Loucy (cell line): ENCODE measurements at regions not wholly inside any gene's neighbourhood (a gene's known extent, or its start where the extent isn't known, plus 50 kb on each side); places are given as distances from the start of the nearest gene placed in this dataset.

Source experiments
- H2AFZ ChIP-seq: fragments of 200-600 bp; sonication (generic); 2 replicates; pipeline ENCODE4 v1.6.0; 2016; ENCODE audit warnings: antibody characterized with exemption, mild to moderate bottlenecking, low read length, moderate library complexity
- H3F3A ChIP-seq: fragments of 200-600 bp; 2 replicates; pipeline ENCODE4 v1.6.0; 2016; ENCODE audit warnings: antibody characterized with exemption, low read depth, mild to moderate bottlenecking
- H3K27me3 ChIP-seq: fragments of 200-600 bp; sonication (generic); 2 replicates; pipeline ENCODE4 v1.6.1; 2014; ENCODE audit warnings: low read length, mild to moderate bottlenecking; ENCODE audit not compliant: insufficient read depth, poor library complexity, severe bottlenecking
- H3K36me3 ChIP-seq: fragments of 200-600 bp; sonication (generic); 2 replicates; pipeline ENCODE4 v1.6.1; 2016; ENCODE audit warnings: low read length; ENCODE audit not compliant: insufficient read depth
- H3K4me1 ChIP-seq: fragments of 200-600 bp; sonication (generic); 2 replicates; pipeline ENCODE4 v1.5.1; 2014; ENCODE audit warnings: low read length, mild to moderate bottlenecking; ENCODE audit not compliant: insufficient read depth, poor library complexity, severe bottlenecking
- H3K4me2 ChIP-seq: fragments of 200-600 bp; sonication (generic); 2 replicates; pipeline ENCODE4 v1.6.0; 2014; ENCODE audit warnings: antibody characterized with exemption, low read length, low read depth, mild to moderate bottlenecking; ENCODE audit not compliant: poor library complexity, severe bottlenecking
- H3K4me3 ChIP-seq: fragments of 200-600 bp; sonication (generic); 2 replicates; pipeline ENCODE4 v1.5.1; 2014; ENCODE audit warnings: low read length, mild to moderate bottlenecking, mixed read lengths; ENCODE audit not compliant: poor library complexity, severe bottlenecking
- H3K79me2 ChIP-seq: fragments of 200-600 bp; sonication (generic); 2 replicates; pipeline ENCODE4 v1.6.1; 2014; ENCODE audit warnings: low read length; ENCODE audit not compliant: insufficient read depth
- H3K9ac ChIP-seq: fragments of 200-600 bp; sonication (generic); 2 replicates; pipeline ENCODE4 v1.6.0; 2014; ENCODE audit warnings: mild to moderate bottlenecking, low read depth, low read length, moderate library complexity; ENCODE audit not compliant: poor library complexity, severe bottlenecking
- H3K9me2 ChIP-seq: fragments of 200-600 bp; sonication (generic); replicated peaks from 2 replicates; pipeline ENCODE4 v1.6.1; 2016; ENCODE audit warnings: low read depth, low read length, mixed read lengths
- H3K9me3 ChIP-seq: fragments of 200-600 bp; sonication (generic); 2 replicates; pipeline ENCODE4 v1.6.1; 2014; ENCODE audit warnings: mild to moderate bottlenecking, antibody characterized with exemption, low read length, low read depth; ENCODE audit not compliant: insufficient read depth
- H4K20me1 ChIP-seq: fragments of 200-600 bp; sonication (generic); 2 replicates; pipeline ENCODE4 v1.6.0; 2014; ENCODE audit warnings: antibody characterized with exemption, low read length, mild to moderate bottlenecking; ENCODE audit not compliant: insufficient read depth, poor library complexity, severe bottlenecking
- EZH2phosphoT487 ChIP-seq: fragments of 200-600 bp; IDR thresholded peaks from 2 replicates; pipeline ENCODE4 v1.6.1; 2018; ENCODE audit warnings: antibody characterized with exemption, mild to moderate bottlenecking, moderate library complexity, borderline replicate concordance
- TF ChIP-seq, protein P1 (sequence below): fragments of 200-600 bp; sonication (generic); conservative IDR thresholded peaks from 2 replicates; pipeline ENCODE4 v1.5.1; 2014; ENCODE audit warnings: mild to moderate bottlenecking, antibody characterized with exemption, low read length

DNA sequence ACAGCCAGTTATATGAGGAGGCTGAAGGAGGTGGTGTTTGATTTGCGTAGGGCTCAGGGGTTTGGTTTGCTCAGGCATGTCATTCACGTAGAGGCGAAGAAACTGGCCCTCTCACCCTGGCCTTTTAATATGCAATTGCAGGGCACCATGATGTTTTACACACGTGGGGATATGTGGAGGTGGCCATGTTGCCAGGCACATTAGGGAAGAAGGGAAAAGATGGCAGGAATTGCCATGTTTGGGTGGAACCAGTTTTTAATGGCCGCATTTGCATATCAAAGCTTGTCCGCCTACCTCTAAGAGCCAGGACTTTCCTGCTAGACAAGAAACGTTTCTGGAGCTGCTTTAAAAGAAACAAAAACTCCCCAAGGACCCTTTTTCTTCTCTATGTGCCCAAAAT is 1483.7 kb upstream of the GOT2 start:
- no peak for TF ChIP-seq EZH2phosphoT487
- TF ChIP-seq, protein P1, sequence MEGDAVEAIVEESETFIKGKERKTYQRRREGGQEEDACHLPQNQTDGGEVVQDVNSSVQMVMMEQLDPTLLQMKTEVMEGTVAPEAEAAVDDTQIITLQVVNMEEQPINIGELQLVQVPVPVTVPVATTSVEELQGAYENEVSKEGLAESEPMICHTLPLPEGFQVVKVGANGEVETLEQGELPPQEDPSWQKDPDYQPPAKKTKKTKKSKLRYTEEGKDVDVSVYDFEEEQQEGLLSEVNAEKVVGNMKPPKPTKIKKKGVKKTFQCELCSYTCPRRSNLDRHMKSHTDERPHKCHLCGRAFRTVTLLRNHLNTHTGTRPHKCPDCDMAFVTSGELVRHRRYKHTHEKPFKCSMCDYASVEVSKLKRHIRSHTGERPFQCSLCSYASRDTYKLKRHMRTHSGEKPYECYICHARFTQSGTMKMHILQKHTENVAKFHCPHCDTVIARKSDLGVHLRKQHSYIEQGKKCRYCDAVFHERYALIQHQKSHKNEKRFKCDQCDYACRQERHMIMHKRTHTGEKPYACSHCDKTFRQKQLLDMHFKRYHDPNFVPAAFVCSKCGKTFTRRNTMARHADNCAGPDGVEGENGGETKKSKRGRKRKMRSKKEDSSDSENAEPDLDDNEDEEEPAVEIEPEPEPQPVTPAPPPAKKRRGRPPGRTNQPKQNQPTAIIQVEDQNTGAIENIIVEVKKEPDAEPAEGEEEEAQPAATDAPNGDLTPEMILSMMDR: no peak
- H3F3A ChIP-seq: no peaks in the 10 kb centered on the region
- no peaks in the 10 kb centered on the region for H3K9me2 ChIP-seq
- H3K4me3 ChIP-seq: no peak overlapping the region
- no peaks in the 10 kb centered on the region for H3K9me3 ChIP-seq
- H3K4me1 ChIP-seq: no peaks in the 10 kb centered on the region
- H2AFZ ChIP-seq: no peak overlapping the region
- no peaks in the 10 kb centered on the region for H3K27me3 ChIP-seq
- no peaks in the 10 kb centered on the region for H4K20me1 ChIP-seq
- no peak overlapping the region for H3K4me2 ChIP-seq
- no peaks in the 10 kb centered on the region for H3K79me2 ChIP-seq
- H3K9ac ChIP-seq: no peak overlapping the region
- H3K36me3 ChIP-seq: no peaks in the 10 kb centered on the region

DNA sequence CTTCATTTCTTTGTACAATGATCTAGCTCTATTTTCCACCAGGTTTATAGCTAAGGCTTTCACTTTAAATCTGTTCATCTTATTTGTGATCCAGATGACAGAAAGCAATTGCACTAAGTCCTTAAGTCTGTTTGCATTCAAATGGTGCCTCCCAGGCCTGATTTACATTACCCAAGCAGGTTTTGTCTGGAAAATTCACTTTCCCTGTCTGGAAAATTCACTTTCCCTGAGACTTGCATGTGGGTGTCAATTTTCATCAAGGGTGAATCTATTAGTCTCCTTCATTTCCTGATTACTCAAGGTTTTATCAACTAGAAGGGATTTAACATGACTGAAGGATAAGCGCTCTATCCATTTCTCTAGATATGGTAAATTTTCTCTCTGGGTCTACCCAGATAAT is 1480.2 kb upstream of the GOT2 start:
- Histone ChIP-seq H2AFZ (no peak overlapping the region), H3K4me2 (no peak overlapping the region), H4K20me1 (no peaks in the 10 kb centered on the region), H3K9me3 (no peaks in the 10 kb centered on the region), H3F3A (no peaks in the 10 kb centered on the region), H3K9me2 (no peaks in the 10 kb centered on the region), H3K36me3 (no peaks in the 10 kb centered on the region), H3K9ac (no peak overlapping the region), H3K4me1 (no peaks in the 10 kb centered on the region), H3K4me3 (no peak overlapping the region), H3K27me3 (no peaks in the 10 kb centered on the region), H3K79me2 (no peaks in the 10 kb centered on the region)
- TF ChIP-seq, protein P1: no peak
- TF ChIP-seq EZH2phosphoT487: no peak

DNA sequence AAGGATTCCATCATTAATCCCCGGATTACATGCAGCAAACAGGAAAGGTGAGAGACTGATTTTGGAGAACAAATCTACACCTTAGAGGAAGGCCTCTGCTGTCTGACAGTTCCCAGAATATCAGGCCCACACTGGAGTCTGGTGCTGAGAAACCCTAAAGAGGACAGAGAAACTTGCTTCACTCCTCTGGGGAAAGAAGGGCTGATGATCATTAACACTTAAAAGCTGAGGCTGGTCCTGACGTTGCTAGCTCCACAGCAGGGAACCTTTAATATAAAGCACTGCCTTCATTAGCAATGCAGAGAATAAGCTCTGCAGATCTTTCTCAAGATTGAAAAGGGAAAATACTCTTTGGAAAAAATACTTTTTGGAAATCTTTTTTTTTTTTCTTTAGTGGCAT is 1472.4 kb upstream of the GOT2 start:
- TF ChIP-seq, protein P1: no peak
- TF ChIP-seq EZH2phosphoT487: no peak

More for the DNA sequence above, 1472.4 kb upstream of the GOT2 start:
- Histone ChIP-seq H3K36me3 (no peaks in the 10 kb centered on the region), H3K9ac (no peak overlapping the region), H3K27me3 (no peaks in the 10 kb centered on the region), H2AFZ (no peak overlapping the region), H3K4me3 (no peak overlapping the region), H3K9me2 (no peaks in the 10 kb centered on the region), H3K79me2 (no peaks in the 10 kb centered on the region), H3F3A (no peaks in the 10 kb centered on the region), H3K9me3 (no peaks in the 10 kb centered on the region), H4K20me1 (no peaks in the 10 kb centered on the region), H3K4me2 (no peak overlapping the region), H3K4me1 (no peaks in the 10 kb centered on the region)
